GM21737 (cell line): ENCODE measurements at regions not wholly inside any gene's neighbourhood (a gene's known extent, or its start where the extent isn't known, plus 50 kb on each side); places are given as distances from the start of the nearest gene placed in this dataset.
"Not testable (repeated sequence)": the region's sequence is repeated elsewhere in the genome, so short reads cannot be mapped to it uniquely, and the experiment has no call there.

Source experiments
- ATAC-seq: cut with Tn5 transposase; IDR thresholded peaks from one replicate; pipeline ENCODE4 v1.9.1; 2021; ENCODE audit warnings: mild to moderate bottlenecking, moderate library complexity; ENCODE audit not compliant: unreplicated experiment

DNA sequence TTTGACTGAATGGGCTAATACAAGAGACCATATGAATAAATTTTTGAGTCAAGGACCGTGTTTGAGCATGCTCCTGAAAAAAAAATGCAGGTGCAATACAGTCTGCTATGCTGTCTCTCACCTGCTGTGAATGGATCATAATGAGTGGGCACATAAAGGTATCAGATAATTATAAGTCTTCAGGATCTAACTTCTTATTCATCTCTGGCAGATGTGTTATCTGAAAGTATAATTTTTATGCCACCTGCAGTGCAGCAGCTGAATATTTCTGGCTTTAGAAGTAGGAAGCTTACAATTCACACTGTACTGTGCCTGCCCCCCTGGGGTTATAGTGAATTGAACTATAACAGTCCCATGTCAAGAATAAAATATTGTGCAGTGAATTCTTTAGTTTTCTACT, 333.3 kb downstream of the MRPL39 start:
- ATAC-seq: no peak

DNA sequence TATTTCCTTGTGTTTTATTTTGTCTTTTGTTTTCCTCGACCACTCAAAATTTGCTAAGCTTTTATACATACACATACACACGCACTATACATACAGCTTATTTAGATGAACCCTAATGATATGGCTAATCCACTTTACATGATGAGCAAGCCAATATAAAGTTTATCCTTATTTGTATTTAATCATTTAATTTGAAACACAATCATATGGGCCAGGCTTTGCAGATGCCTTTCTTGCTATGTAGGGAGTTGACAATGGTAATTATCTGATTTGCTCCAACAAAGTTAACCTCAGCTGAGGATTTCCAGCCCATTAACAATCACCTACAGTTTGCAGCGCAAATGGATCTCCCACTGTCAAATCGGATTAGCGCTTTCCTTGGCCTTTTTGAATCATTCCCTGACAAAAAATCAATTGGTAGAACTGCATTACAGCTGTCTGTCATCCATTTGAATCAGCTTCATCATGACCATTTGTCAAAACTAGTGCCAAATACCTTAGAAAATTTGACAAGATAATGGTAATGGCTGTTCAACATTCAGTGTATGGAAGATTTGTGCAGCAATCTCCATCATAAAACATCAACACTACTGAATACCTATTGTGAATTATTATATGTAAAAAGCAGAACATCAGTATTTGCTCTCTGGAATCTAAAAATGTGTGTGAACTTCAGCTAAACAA, 352.6 kb downstream of the MRPL39 start:
- ATAC-seq: no peak

DNA sequence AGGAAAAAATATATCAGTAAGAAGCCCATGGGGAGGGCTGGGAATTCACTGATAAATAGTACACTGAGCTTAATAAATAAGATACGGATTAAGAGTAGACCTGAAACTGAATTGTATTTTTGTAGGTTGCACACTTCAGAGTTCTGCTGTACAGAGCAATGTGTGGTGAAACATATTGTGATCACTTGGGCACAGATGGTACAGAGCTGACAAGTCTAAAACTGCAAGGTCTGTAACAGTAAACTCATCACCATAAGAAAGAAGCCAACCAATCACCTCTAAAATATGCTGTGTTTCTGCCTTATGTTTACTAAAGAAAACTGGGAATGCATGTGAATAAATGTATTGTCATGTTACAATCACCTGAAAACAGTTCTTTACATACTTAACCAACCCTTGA, 360.7 kb downstream of the MRPL39 start:
- no peak for ATAC-seq

DNA sequence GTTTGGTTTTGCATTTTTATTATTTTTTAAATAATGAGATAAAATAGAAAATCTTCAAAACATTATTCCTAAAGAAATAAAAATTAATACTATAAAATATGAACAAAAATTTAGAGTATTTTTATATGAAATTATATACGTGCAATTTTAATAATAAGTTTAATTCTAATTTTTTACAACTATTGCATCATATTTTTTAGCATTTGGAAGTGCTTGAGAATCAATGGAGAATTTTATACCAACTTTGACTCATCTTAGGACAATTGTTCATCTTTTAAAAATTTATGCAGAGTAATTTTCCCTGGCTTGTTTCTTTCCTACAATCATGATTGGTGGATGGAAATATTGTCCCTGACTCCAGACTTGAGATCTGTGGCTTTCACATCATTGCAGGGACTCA, 362.5 kb downstream of the MRPL39 start:
- ATAC-seq: no peak

DNA sequence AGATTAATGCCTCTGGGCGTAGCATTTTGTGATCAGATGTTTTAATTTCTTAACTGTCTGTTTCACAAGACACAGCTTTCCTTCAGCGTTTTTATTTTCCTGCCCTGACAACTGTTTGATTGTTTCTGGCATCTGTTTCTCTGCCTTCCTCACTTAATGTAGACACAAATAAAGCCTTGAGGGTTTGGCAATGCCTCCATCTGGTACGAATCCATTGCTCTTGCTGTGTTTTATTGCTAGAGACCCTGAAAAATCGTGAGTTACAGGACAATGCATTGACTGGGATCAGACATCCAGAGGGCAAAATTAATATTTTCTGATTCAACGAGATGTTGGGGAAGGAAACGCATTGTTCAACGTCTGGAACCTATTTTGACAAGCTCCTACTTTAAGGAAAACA, 363.5 kb downstream of the MRPL39 start:
- no peak for ATAC-seq

DNA sequence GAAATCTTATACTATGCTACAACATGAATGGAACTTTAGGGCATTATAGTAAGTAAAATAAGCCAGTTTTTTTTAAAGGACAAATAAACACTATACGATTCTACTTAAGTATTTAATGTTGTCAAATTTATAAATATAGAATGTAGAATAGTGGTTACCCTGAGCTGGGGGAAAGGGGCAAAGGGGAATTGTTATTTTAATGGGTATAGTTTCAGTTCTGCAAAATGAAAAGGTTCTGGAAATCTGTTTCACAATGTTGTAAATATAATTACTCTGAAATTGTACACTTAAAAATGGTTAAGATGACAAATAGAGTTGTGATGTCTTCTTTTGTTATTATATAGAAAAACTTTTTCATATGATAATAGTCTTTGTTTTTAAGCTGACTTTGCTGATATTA, 366.3 kb downstream of the MRPL39 start:
- ATAC-seq: no peak

DNA sequence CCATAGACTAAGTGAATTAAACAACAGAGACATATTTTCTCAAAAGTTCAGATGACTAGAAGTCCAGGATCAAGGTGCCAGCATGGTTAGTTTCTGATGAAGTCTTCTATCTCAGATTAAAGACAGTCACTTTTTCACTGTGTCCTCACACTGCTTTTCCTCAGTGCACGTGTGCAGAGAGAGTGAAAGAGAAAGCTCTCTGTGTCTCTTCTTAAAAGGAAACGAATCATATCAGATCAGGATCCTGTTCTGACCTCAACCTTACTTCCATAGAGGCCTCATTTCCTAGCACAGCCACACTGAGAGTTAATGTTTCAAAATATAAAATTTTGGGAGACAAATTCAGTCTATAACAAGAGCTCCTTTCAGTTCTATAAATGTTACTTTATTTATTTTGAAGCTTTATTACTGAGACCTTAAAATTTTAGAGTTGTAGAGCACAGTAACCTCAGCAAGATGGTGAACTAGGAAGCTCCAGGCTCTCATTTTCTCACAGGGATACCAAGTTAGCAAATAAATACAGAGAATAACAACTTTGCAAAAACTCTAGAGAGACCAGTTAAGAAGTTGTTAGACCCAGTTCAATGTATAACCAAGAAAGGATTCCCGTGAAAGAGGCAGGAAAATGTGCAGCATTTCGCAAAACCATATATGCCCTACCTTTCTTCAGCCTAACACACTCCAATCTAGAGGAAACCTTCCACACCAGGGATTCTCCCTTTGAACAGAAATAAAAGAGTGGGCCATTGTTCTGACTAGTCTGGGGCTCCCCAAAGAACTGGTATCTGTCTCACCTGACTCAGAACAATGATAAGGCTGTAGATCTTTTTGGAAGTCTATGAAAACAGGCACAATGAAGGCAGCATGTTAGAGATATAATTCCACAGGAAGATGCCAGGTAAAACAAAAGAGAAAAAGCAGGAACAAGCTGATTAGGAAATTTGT, 372.2 kb downstream of the MRPL39 start:
- peak; percentile 83 for ATAC-seq

DNA sequence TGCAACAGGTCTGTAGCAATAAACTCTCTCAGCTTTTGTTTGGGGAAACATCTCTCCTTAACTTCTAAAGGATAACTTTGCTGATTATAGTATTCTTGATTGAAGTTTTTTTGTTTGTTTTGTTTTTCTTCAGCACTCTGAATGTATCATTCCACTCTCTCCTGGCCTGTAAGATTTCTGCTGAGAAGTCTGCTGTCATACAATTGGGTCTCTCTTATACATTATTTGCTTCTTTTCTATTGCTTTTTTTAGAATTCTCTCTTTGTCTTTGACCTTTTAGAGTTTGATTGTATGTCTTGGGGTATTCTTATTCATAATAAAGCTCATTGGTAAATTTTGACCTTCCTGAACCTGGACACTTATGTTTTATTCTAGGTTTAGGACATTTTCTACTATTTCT, 386.3 kb downstream of the MRPL39 start:
- no peak for ATAC-seq

DNA sequence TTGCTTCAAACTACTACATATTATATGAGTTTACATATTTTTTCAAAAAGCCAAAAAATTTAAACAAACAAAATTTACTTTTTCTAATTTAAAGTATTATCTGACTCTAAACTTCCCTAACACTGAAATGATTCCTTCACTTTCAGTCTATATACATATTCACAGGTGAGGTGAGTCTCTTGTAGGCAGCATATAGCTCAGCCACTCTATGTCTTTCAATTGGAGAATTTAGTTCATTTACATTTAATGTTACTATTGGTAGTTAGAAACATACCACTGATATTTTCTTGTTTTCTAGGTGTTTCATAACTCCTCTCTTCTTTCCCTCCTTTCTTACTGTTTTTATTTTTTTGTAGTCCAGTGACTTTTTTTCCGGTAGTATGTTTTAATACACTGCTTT, 387.1 kb downstream of the MRPL39 start:
- no peak for ATAC-seq

DNA sequence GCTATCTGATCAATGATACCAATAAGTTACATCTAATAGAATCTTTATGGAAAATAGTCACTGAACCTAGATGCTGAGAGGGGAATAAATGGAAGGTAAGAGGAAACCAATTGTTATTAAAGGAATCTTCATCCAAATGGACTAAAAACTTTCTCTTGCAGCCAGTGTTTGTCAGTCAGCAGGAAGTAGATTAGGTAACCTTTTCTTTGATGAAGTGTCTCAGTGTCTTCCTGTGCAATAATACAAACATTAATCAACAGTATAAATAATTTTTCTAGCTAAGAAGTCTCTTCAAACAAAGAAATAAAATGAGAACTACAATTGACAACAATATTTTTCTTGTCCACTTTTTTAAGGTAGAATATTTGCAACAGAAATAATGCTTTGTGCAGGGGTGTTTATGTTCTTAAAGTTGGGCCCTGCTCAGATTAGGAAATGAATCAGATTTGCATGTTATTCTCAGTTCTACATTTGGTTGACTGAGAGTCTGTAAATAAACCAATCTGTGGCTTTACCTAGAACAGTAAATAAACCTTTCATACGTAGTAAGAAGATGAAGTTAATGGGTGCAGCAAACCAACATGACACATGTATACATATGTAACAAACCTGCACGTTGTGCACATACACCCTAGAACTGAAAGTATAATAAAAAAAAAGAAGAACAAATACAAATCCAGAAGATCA, 391.4 kb downstream of the MRPL39 start:
- peak; percentile 84 for ATAC-seq

DNA sequence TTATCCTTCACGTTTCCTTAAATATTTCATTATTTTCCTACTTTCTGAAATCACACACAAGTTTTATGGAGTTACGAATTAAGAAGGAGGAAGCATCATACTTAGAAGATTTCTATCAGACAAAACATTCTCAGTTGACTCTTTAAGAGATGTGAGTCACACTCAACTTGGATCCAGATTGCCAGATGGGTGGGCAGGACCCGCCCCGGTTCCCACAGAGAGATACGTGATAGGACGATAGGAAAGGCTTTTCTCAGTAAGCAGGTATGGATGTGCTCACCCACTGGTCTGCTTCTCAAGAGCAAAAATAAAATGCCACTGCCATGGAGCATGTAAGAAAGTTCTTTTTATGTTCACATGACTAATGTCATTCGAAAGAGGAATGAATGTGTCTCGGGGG, 392.6 kb downstream of the MRPL39 start:
- ATAC-seq: no peak

DNA sequence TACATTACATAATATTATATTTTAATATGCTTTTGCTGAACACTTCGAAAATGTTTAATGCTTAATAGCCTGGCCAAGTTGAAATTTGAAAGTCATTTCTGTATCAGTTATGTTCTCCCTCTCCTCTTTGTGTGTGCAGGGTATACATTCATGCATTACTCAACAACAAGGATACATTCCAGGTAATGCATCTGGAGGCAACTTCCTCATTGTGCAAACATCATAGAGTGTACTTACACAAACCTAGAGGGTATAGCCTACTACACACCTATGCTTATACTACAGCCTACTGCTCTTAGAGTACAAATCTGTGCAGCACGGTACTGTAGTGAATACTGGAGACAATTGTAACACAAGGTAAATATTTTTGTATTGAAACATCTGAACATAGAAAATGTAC, 407.3 kb downstream of the MRPL39 start:
- no peak for ATAC-seq

DNA sequence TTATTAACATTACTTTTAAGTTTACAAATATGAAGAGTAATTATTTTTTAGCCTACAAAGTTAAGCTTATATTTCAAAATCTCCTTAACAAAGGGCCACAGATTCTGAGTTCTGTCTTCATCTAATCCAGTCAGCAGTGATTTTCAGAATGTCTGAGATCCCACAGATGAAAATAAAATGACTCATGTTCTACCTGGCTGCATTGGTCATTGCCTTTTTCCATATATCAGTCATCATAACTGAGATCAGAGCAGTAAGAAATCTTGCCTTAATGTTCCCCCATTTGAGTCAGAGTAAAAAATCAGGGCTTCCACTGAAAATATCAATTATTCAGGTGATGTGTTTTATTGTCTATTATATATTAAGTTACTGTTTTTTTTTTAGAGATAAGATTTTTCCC, 416.1 kb downstream of the MRPL39 start:
- ATAC-seq: peak; percentile 35

DNA sequence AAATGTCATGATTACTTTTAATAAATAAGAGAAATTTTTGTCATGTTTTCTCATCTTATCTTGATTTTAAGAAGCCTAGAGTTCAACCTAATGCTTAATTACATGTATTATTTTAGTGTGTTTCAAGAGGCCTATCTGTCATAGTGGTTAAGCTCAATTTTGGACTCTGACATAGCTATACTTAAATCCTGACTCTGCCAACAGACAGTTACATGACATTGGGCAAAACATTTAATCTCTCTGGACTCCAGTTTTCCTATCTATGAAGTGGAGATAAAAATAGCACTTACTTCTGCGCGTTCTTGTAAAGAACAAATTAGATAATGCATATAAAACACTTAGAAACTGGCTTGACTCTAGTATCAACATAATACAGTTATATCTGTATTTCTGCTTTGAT, 417.8 kb downstream of the MRPL39 start:
- no peak for ATAC-seq

DNA sequence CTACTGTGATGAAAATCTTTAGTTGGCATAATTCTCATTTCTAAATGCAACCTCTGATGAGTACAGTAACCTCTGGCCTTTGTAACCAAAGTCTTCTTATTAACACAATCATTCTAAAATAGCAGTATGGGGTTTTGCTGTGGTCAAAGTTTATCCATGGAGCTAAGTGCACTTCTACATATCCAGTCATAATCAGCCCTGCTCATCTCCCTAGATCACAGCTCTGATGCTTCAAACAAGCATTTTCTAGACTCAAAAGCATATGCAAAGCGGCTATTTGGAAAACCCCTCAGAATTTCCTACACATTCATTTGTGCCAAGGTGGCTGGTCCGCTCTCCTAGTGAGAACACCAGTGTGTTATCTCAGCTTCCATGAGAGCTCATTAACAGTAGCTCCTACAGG, 418.6 kb downstream of the MRPL39 start:
- peak; percentile 71 for ATAC-seq

DNA sequence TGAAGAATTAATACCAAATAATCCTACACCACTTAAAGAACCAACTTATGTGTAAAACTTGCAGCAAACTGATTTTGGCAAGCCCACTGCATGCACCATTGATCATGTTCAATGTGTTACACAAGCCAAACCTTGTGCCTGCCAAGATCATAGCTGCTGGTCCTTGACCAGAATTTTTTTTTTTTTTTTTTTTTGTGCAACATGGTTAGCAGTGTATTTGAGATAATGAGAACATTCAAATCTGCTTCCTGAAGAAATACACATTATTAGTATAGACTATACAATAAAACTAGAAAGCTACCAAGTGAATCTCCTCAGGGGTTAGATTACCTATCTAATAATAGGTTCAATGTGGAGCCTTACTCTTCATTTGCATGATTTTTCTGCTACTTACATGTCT, 421.0 kb downstream of the MRPL39 start:
- ATAC-seq: no peak

DNA sequence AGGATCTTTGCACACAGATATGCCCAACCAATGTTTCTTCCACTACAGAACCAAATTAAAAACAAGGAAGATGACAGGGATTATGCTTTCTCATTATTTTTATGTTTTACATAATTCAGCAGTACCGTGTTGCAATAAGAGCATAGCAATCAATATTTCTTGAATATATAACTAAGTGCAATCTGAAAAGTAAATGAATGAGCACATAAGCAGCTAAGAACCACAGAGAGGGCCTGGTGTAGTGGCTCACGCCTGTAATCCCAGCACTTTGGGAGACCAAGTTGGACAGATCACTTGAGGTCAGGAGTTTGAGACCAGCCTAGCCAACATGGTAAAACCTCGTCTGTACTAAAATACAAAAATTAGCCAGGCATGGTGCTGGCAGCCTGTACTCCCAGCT, 423.7 kb downstream of the MRPL39 start:
- ATAC-seq: no peak

DNA sequence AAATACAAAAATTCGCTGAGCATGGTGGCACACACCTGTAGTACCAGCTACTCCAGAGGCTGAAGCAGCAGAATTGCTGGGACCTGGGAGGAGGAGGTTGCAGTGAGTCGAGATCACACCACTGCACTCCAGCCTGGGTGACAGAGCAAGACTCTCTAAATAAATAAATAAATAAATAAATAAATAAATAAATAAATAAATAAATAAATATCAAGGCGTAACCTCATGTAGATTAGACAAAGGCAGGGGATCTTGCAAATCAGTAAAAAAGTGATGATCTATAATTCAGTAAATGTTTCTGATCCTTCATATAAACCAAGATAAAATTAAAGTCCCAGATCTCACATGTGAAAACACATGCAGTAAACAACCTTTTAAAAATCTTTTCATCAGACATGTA, 425.6 kb downstream of the MRPL39 start:
- not testable (repeated sequence) for ATAC-seq

DNA sequence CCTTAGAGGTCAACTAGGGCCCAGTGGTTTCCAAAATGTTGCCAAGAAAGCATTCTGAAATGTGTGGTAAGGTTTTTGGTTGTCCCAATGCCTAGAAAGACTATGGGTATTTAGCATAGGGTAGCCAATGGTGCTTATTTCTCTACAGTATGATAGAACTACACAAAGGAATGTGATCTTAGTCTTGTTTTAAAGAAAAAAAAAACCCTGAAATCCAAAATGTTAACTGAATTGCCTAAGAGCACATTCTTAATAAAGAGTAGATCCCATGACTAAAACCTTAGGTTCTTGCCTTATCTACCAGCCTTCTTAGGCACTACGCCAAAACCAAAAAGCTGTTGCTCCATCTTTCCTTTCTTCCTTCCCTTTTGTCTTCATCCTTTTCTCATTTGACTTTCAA, 428.2 kb downstream of the MRPL39 start:
- no peak for ATAC-seq

DNA sequence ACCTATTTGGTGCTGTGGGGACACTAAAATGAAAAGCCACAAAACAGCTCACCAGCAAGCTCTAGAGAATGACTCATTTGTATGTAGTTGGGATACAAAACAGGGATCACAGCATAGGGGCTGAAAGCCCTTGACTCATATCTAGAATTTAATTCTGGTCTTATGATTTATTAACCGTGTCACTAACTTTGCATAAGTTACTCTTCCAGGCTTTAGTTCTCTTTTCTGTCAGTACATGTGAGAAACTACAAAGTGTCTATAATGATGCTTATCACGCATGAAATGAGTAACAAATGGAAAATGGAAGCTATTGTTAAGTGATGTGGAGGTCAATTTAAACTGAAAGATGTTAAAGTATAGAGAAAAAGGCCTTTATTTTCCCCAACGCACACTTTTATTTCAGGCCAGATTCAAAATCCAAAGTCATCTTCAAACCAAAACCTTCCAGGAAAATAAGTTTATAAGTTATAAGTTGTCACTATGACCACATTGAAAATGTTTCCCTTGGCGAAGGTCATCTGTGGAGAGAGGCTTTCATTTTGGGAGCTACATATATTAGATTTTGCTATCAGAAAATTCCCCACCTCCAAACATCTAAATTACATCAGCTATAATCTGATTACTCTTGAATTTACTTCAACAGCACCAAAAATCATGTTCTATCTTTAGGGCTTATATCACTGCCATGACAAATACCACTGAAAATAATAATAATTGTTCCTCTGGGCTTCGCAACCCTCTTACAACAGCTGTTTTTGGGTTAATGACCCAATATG, 430.5 kb downstream of the MRPL39 start:
- peak; percentile 82 for ATAC-seq

DNA sequence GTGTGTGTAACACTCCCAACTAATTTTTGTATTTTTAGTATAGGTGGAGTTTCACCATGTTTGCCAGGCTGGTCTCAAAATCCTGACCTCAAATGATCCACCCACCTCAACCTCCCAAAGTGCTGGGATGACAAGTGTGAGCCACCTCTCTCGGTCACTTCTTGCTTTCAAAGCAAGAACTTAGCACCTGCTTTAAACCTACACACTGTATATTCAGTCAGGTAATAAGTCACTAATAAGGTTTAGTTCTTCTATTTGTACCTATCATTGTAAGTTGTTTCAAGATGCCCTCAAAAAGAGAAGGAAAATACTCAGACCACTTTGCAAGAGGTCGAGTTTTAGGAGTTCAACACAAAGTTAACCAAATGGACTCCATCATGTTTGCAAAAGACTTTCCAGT, 431.3 kb downstream of the MRPL39 start:
- peak; percentile 52 for ATAC-seq
